ENCODE measurements at regions not wholly inside any gene's neighbourhood (a gene's known extent, or its start where the extent isn't known, plus 50 kb on each side); places are given as distances from the start of the nearest gene placed in this dataset.

DNA sequence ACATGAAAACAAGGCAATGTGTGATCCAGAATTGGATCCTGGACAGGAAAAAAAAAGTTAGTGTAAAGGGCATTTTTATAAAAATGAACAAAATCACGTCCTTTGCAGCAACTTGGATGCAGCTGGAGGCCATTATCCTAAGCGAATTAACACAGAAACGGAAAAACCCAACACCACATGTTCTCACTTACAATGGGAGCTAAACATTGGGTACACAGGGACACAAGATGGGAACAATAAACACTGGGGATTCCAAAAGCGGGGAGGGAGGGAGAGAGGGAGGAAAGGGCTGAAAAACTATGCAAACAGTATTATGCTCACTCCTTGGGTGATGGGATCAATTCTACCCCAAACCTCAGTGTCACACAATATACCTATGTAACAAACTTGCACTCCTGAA lies 91.4 kb upstream of the BTBD3 start:
- intact Hi-C loops (cut with micrococcal nuclease), result no loop called here
- H3K4me3 ChIP-seq, result no peak overlapping the region

DNA sequence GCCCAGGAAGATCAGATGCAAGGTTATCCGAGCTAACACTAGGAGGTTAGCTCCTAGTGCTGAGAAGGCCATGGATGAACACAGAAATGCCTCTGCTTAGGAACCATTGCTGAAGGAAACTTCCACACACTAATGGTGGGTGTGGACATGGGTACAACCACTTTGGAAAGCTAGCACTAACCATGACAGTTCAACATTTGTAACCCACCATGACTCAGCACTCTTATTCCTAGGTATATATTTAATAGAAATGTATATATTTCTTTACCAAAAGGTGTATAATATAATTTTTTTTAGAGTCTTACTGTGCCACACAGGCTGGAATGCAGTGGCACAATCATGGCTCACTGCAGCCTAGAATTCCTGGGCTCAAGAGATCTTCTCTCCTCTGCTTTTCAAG lies 85.3 kb upstream of the BTBD3 start:
- intact Hi-C loops (cut with micrococcal nuclease), result no loop called here
- TF ChIP-seq CTCF (IDR thresholded peaks at IDR 0.05; ENCODE audit: borderline replicate concordance), result no peak

More for the DNA sequence above, 91.4 kb upstream of the BTBD3 start:
- Histone ChIP-seq H3K36me3 (no peaks in the 10 kb centered on the region), H3K27ac (replicated peaks) (no peak overlapping the region), H3K9me3 (replicated peaks) (peaks cover 7% of the 10 kb centered on the region), H3K27me3 (ENCODE audit: low read depth) (no peaks in the 10 kb centered on the region), H3K4me1 (no peaks in the 10 kb centered on the region)
- no peak for TF ChIP-seq CTCF (IDR thresholded peaks at IDR 0.05; ENCODE audit: borderline replicate concordance)
- no peak for DNase-seq

DNA sequence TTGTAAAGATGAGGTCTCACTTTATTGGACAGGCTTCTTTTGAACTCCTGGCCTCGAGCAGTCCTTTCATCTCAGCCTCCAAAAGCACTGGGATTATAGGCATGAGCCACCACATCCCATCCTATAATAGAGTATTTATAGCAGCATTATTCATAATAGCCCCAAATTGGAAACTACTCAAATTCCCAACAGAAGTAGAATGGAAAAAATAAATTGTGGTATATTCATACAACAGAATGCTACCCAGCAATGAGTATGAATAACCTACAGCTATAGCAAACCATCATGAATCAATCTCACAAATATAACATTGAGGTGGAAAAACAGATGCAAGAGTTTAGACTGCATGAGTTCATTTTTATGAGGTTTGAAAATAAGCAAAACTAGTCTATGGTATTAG lies 84.8 kb upstream of the BTBD3 start:
- intact Hi-C loops (cut with micrococcal nuclease), result no loop called here
- TF ChIP-seq CTCF (IDR thresholded peaks at IDR 0.05; ENCODE audit: borderline replicate concordance), result no peak
- Histone ChIP-seq H3K4me3 (no peak overlapping the region), H3K9me3 (replicated peaks) (peaks cover 7% of the 10 kb centered on the region), H3K36me3 (no peaks in the 10 kb centered on the region), H3K27ac (replicated peaks) (no peak overlapping the region), H3K4me1 (no peaks in the 10 kb centered on the region), H3K27me3 (ENCODE audit: low read depth) (no peaks in the 10 kb centered on the region)
- no peak for DNase-seq

More for the DNA sequence above, 85.3 kb upstream of the BTBD3 start:
- no peaks in the 10 kb centered on the region for H3K27me3 ChIP-seq (ENCODE audit: low read depth)
- no peaks in the 10 kb centered on the region for H3K36me3 ChIP-seq
- DNase-seq, result no peak
- H3K9me3 ChIP-seq (replicated peaks), result peaks cover 7% of the 10 kb centered on the region
- H3K4me1 ChIP-seq, result no peaks in the 10 kb centered on the region
- H3K4me3 ChIP-seq, result no peak overlapping the region
- H3K27ac ChIP-seq (replicated peaks), result no peak overlapping the region

DNA sequence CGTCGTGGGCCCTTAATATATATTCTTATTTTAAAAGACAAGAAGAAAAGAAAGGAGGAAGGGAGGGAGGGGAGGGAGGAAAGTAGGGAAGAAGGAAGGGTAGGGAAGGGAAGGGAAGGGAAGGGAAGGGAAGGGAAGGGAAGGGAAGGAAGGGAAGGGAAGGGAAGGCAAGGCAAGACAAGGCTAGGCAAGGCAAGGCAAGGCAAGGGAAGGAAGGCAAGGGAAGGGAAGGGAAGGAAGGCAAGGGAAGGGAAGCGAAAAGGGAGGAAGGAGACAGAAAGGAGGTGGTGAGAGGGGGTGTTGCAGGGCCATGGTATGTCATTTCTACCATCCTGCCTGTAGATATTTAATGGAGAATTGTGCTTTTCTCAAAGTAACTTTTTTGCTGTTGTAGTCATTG lies 83.9 kb upstream of the BTBD3 start:
- no peaks in the 10 kb centered on the region for H3K27me3 ChIP-seq (ENCODE audit: low read depth)
- intact Hi-C loops (cut with micrococcal nuclease), result no loop called here
- no peak overlapping the region for H3K4me3 ChIP-seq
- no peak for DNase-seq
- no peak for TF ChIP-seq CTCF (IDR thresholded peaks at IDR 0.05; ENCODE audit: borderline replicate concordance)
- no peaks in the 10 kb centered on the region for H3K4me1 ChIP-seq
- peaks cover 7% of the 10 kb centered on the region for H3K9me3 ChIP-seq (replicated peaks)
- H3K27ac ChIP-seq (replicated peaks), result no peak overlapping the region
- H3K36me3 ChIP-seq, result no peaks in the 10 kb centered on the region

- Histone ChIP-seq H3K36me3 (no peaks in the 10 kb centered on the region), H3K4me3 (no peak overlapping the region), H3K27me3 (ENCODE audit: low read depth) (no peaks in the 10 kb centered on the region), H3K9me3 (replicated peaks) (peaks cover 7% of the 10 kb centered on the region), H3K27ac (replicated peaks) (no peak overlapping the region), H3K4me1 (no peaks in the 10 kb centered on the region)
- no peak for TF ChIP-seq CTCF (IDR thresholded peaks at IDR 0.05; ENCODE audit: borderline replicate concordance)
- DNase-seq, result no peak
- intact Hi-C loops (cut with micrococcal nuclease), result no loop called here
Measured at GRCh38 chr20:11838076-11838636, 79.5 kb upstream of the BTBD3 start.
